ENCODE measurements at regions not wholly inside any gene's neighbourhood (a gene's known extent, or its start where the extent isn't known, plus 50 kb on each side); places are given as distances from the start of the nearest gene placed in this dataset.

GRCh38 chrX:112896051-112896450 is 55.4 kb upstream of the AMOT start:
- H3K4me3 ChIP-seq (ENCODE audit: low read depth, low read length) = no peak overlapping the region
- H3K9me3 ChIP-seq (ENCODE audit: control insufficient read depth, insufficient read depth, low read depth, low read length) = no peaks in the 10 kb centered on the region
- no peak overlapping the region for H3K27ac ChIP-seq (ENCODE audit: extremely low read depth, low read depth, low read length)
- no peaks in the 10 kb centered on the region for H3K36me3 ChIP-seq (ENCODE audit: control insufficient read depth in 2 of 2, insufficient read depth in 1 of 2, low read length in 2 of 2)
- H3K4me1 ChIP-seq (ENCODE audit: control insufficient read depth, insufficient read depth, low read length) = no peaks in the 10 kb centered on the region
- TF ChIP-seq MEIS1 (CRISPR knock-in tag; IDR thresholded peaks at IDR 0.05; ENCODE audit: borderline replicate concordance) = no peak
- TF ChIP-seq ZNF433 (tag by site-specific recombination; IDR thresholded peaks at IDR 0.05; ENCODE audit: low read depth) = no peak
- TF ChIP-seq ZNF843 (tag by site-specific recombination; IDR thresholded peaks at IDR 0.05) = no peak
- TF ChIP-seq ZNF514 (tag by site-specific recombination; IDR thresholded peaks at IDR 0.05) = no peak
- TF ChIP-seq ZBTB1 (tag by site-specific recombination; IDR thresholded peaks at IDR 0.05) = no peak
- TF ChIP-seq SP7 (tag by site-specific recombination; IDR thresholded peaks at IDR 0.05) = no peak
- TF ChIP-seq ZNF670 (tag by site-specific recombination; IDR thresholded peaks at IDR 0.05; ENCODE audit: low read depth) = no peak
- no peak for TF ChIP-seq ZNF184 (tag by site-specific recombination; IDR thresholded peaks at IDR 0.05)
- TF ChIP-seq ZNF354C (tag by site-specific recombination; IDR thresholded peaks at IDR 0.05; ENCODE audit: borderline replicate concordance, low read depth) = no peak
- TF ChIP-seq INSM2 (tag by site-specific recombination; IDR thresholded peaks at IDR 0.05) = no peak
- TF ChIP-seq KLF7 (tag by site-specific recombination; IDR thresholded peaks at IDR 0.05; ENCODE audit: borderline replicate concordance) = no peak
- no peak for TF ChIP-seq ZNF660 (tag by site-specific recombination; IDR thresholded peaks at IDR 0.05)
- no peak for TF ChIP-seq PRDM10 (tag by site-specific recombination; IDR thresholded peaks at IDR 0.05)
- no peak for TF ChIP-seq ZNF473 (tag by site-specific recombination; IDR thresholded peaks at IDR 0.05)
- TF ChIP-seq ZNF707 (tag by site-specific recombination; IDR thresholded peaks at IDR 0.05) = no peak
- TF ChIP-seq, protein P1, sequence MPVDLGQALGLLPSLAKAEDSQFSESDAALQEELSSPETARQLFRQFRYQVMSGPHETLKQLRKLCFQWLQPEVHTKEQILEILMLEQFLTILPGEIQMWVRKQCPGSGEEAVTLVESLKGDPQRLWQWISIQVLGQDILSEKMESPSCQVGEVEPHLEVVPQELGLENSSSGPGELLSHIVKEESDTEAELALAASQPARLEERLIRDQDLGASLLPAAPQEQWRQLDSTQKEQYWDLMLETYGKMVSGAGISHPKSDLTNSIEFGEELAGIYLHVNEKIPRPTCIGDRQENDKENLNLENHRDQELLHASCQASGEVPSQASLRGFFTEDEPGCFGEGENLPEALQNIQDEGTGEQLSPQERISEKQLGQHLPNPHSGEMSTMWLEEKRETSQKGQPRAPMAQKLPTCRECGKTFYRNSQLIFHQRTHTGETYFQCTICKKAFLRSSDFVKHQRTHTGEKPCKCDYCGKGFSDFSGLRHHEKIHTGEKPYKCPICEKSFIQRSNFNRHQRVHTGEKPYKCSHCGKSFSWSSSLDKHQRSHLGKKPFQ (tag by site-specific recombination; IDR thresholded peaks at IDR 0.05) = no peak
- TF ChIP-seq KLF16 (tag by site-specific recombination; IDR thresholded peaks at IDR 0.05) = no peak
- no peak for TF ChIP-seq ZNF704 (tag by site-specific recombination; IDR thresholded peaks at IDR 0.05)
- TF ChIP-seq, protein P2, sequence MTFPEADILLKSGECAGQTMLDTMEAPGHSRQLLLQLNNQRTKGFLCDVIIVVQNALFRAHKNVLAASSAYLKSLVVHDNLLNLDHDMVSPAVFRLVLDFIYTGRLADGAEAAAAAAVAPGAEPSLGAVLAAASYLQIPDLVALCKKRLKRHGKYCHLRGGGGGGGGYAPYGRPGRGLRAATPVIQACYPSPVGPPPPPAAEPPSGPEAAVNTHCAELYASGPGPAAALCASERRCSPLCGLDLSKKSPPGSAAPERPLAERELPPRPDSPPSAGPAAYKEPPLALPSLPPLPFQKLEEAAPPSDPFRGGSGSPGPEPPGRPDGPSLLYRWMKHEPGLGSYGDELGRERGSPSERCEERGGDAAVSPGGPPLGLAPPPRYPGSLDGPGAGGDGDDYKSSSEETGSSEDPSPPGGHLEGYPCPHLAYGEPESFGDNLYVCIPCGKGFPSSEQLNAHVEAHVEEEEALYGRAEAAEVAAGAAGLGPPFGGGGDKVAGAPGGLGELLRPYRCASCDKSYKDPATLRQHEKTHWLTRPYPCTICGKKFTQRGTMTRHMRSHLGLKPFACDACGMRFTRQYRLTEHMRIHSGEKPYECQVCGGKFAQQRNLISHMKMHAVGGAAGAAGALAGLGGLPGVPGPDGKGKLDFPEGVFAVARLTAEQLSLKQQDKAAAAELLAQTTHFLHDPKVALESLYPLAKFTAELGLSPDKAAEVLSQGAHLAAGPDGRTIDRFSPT (tag by site-specific recombination; IDR thresholded peaks at IDR 0.05) = no peak
- ChIA-PET POLR2A (no interaction called here), CTCF (no interaction called here)

All from HEK293 (cell line).